PC-9 (cell line): ENCODE measurements at regions not wholly inside any gene's neighbourhood (a gene's known extent, or its start where the extent isn't known, plus 50 kb on each side); places are given as distances from the start of the nearest gene placed in this dataset.

ENCODE experiments used
- BruUV-seq: library from RNA; stranded (reverse); fragments of 400-500 nt; replicated peaks from 2 replicates; lab custom pipeline; 2021; lab: Mats Ljungman, UMichigan
- CTCF ChIA-PET: fragments of 300-600 bp; sonication (Branson Sonifier 250); formaldehyde crosslinking; loops from one replicate; lab custom pipeline; 2022; ENCODE audit warnings: antibody characterized with exemption; lab: Charles Lee
- POLR2A ChIA-PET: fragments of 300-600 bp; sonication (Branson Sonifier 250); formaldehyde crosslinking; loops from one replicate; lab custom pipeline; 2022; ENCODE audit warnings: antibody characterized with exemption; ENCODE audit not compliant: unreplicated experiment; lab: Charles Lee
- DNase-seq, 2 experiments: peaks; one replicate each; pipeline versions ENCODE4 v3.0.0 to v3.0.0-alpha.2; 2015 to 2022; ENCODE audit warnings: mixed read lengths in 1 of 2
- H2AFZ ChIP-seq: fragments of 200-600 bp; sonication (generic); 2 replicates; pipeline ENCODE4 v1.8.1; 2017; ENCODE audit warnings: antibody characterized with exemption
- H3F3A ChIP-seq: fragments of 200-600 bp; sonication (generic); 2 replicates; pipeline ENCODE4 v1.8.1; 2017; ENCODE audit warnings: antibody characterized with exemption, mild to moderate bottlenecking, low read depth; ENCODE audit not compliant: insufficient read depth
- H3K27ac ChIP-seq: fragments of 200-600 bp; sonication (generic); 2 replicates; pipeline ENCODE4 v1.6.1; 2016; ENCODE audit warnings: mixed run types
- H3K27me3 ChIP-seq: fragments of 200-600 bp; sonication (generic); 2 replicates; pipeline ENCODE4 v1.6.1; 2016; ENCODE audit warnings: low read depth, mixed run types; ENCODE audit not compliant: insufficient read depth
- H3K36me3 ChIP-seq: fragments of 200-600 bp; sonication (generic); 2 replicates; pipeline ENCODE4 v1.6.1; 2016; ENCODE audit warnings: low read depth, mixed run types
- H3K4me1 ChIP-seq: fragments of 200-600 bp; sonication (generic); replicated peaks from 2 replicates; pipeline ENCODE4 v1.6.1; 2016; ENCODE audit warnings: mixed run types; ENCODE audit not compliant: insufficient read depth
- H3K4me2 ChIP-seq: fragments of 200-600 bp; sonication (generic); 2 replicates; pipeline ENCODE4 v1.6.1; 2017; ENCODE audit warnings: mixed run types
- H3K4me3 ChIP-seq: fragments of 200-600 bp; sonication (generic); 2 replicates; pipeline ENCODE4 v1.6.1; 2016; ENCODE audit warnings: mixed run types
- H3K79me2 ChIP-seq: fragments of 200-600 bp; sonication (generic); 2 replicates; pipeline ENCODE4 v1.6.1; 2017; ENCODE audit warnings: low read depth, mixed run types
- H3K9me2 ChIP-seq: fragments of 200-600 bp; sonication (generic); 2 replicates; pipeline ENCODE4 v1.8.1; 2017; ENCODE audit warnings: mild to moderate bottlenecking; ENCODE audit not compliant: insufficient read depth
- H3K9me3 ChIP-seq: fragments of 200-600 bp; sonication (generic); 2 replicates; pipeline ENCODE4 v1.8.1; 2016; ENCODE audit warnings: low read depth; ENCODE audit not compliant: insufficient read depth
- H4K20me1 ChIP-seq: fragments of 200-600 bp; sonication (generic); 2 replicates; pipeline ENCODE4 v1.8.1; 2017; ENCODE audit not compliant: insufficient read depth
- EZH2 ChIP-seq: fragments of 200-600 bp; sonication (generic); IDR thresholded peaks from 2 replicates; pipeline ENCODE4 v1.8.0; 2017; ENCODE audit warnings: antibody characterized with exemption, low read depth
- intact Hi-C: fragments of 100-400 bp; cut with micrococcal nuclease; formaldehyde crosslinking; loops from one replicate; pipeline ENCODE4 v1.10.0; 2022; ENCODE audit not compliant: unreplicated experiment
- TF ChIP-seq, protein P1 (sequence below): fragments of 200-600 bp; sonication (generic); conservative IDR thresholded peaks from 2 replicates; pipeline ENCODE4 v1.6.1; 2017; ENCODE audit warnings: mixed run types, antibody characterized with exemption, mild to moderate bottlenecking, moderate library complexity

DNA sequence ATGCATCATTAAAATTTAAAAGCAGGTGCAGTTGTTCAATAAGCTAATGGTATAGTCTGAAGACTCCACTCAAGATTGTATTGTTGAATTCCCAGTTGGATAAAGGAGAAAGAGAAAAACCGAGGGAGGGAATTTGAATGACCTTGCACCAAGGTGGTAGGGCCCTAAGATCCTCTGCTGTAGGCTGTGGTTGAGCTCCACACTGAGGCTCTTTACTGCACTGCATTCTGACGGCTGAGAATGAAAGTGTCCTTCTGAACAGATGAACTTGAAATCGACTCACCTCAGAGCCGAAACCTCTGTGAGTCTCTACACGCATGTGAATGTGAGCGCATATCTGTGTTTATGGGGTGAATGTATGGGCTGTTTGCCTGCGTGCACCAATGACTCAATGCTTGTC lies 388.9 kb upstream of the DACH1 start:
- intact Hi-C loops = loop anchor here (10.0 kb wide), 1 partner anchor 931 kb away; no protein-coding TSS in a partner anchor
- no TSS peak for BruUV-seq
- Histone ChIP-seq H3K4me2 (no peak overlapping the region), H3K27me3 (no peaks in the 10 kb centered on the region), H3K4me3 (no peak overlapping the region), H3K9me2 (no peaks in the 10 kb centered on the region), H3F3A (no peaks in the 10 kb centered on the region), H3K4me1 (no peaks in the 10 kb centered on the region), H3K9me3 (no peaks in the 10 kb centered on the region), H2AFZ (no peak overlapping the region), H3K27ac (no peak overlapping the region), H3K79me2 (no peaks in the 10 kb centered on the region), H3K36me3 (no peaks in the 10 kb centered on the region), H4K20me1 (no peaks in the 10 kb centered on the region)
- ChIA-PET POLR2A (no interaction called here), CTCF (interaction anchor here (0.7 kb wide), 1 partner anchor 1681 kb away, joined by 5 read pairs; no protein-coding TSS in a partner anchor)
- peak in 1 of 2 experiments; percentile 3 for DNase-seq
- TF ChIP-seq EZH2 = no peak
- TF ChIP-seq, protein P1, sequence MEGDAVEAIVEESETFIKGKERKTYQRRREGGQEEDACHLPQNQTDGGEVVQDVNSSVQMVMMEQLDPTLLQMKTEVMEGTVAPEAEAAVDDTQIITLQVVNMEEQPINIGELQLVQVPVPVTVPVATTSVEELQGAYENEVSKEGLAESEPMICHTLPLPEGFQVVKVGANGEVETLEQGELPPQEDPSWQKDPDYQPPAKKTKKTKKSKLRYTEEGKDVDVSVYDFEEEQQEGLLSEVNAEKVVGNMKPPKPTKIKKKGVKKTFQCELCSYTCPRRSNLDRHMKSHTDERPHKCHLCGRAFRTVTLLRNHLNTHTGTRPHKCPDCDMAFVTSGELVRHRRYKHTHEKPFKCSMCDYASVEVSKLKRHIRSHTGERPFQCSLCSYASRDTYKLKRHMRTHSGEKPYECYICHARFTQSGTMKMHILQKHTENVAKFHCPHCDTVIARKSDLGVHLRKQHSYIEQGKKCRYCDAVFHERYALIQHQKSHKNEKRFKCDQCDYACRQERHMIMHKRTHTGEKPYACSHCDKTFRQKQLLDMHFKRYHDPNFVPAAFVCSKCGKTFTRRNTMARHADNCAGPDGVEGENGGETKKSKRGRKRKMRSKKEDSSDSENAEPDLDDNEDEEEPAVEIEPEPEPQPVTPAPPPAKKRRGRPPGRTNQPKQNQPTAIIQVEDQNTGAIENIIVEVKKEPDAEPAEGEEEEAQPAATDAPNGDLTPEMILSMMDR = peak; percentile 52

DNA sequence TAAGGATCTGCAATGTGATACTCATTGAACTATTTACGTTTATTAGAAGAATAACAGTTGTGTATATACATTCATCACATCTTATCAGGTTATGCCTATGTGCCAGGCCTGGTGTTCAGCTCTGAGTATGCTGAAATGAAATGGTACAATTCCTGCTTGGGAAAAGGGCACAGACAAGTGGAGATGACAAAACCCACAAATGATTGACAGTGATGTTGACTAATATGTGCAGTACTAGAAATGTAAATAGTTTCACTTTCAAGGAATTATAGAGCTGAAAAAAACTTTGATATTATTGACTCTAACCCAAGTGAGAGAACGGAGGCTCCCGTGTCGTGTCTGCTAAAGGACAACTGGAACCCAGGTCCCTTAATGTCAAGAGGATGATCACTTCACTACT lies 386.8 kb upstream of the DACH1 start:
- Histone ChIP-seq H3K9me3 (no peaks in the 10 kb centered on the region), H3K27me3 (no peaks in the 10 kb centered on the region), H3K4me2 (no peak overlapping the region), H3K4me3 (no peak overlapping the region), H3K4me1 (no peaks in the 10 kb centered on the region), H3K36me3 (no peaks in the 10 kb centered on the region), H4K20me1 (no peaks in the 10 kb centered on the region), H2AFZ (no peak overlapping the region), H3K79me2 (no peaks in the 10 kb centered on the region), H3K9me2 (no peaks in the 10 kb centered on the region), H3K27ac (no peak overlapping the region), H3F3A (no peaks in the 10 kb centered on the region)
- no peak for DNase-seq
- POLR2A ChIA-PET = no interaction called here
- intact Hi-C loops = loop anchor here (10.0 kb wide), 1 partner anchor 929 kb away; no protein-coding TSS in a partner anchor
- TF ChIP-seq, protein P1 = no peak
- TF ChIP-seq EZH2 = no peak
- BruUV-seq = no TSS peak
- CTCF ChIA-PET = no interaction called here

DNA sequence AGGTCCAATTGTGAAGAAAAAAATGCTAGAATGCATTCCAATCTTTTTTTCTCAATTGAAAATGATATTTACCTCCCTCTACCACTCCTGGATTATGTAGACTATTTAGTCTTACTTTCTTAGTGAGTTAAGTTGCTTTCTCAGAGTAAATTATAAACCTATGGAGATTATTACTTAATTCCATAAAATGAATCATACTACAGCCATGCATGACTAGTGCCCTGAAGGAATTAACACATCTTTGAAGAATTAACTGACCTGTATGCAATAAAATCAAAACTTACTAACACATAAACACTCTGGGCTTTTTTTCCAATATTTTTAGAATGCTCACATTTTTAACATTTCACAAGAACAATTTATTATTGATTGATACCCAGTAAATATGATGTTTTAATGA lies 379.4 kb upstream of the DACH1 start:
- H3K79me2 ChIP-seq = no peaks in the 10 kb centered on the region
- no peak for TF ChIP-seq EZH2
- TF ChIP-seq, protein P1 = no peak
- H3K4me1 ChIP-seq = no peaks in the 10 kb centered on the region
- POLR2A ChIA-PET = no interaction called here
- H3F3A ChIP-seq = no peaks in the 10 kb centered on the region
- no peaks in the 10 kb centered on the region for H3K9me3 ChIP-seq
- H3K27me3 ChIP-seq = no peaks in the 10 kb centered on the region
- intact Hi-C loops = no loop called here
- H3K4me3 ChIP-seq = no peak overlapping the region
- no peaks in the 10 kb centered on the region for H3K36me3 ChIP-seq
- no peak overlapping the region for H2AFZ ChIP-seq
- no peak overlapping the region for H3K4me2 ChIP-seq
- H3K9me2 ChIP-seq = no peaks in the 10 kb centered on the region
- CTCF ChIA-PET = no interaction called here
- no peaks in the 10 kb centered on the region for H4K20me1 ChIP-seq
- DNase-seq = no peak
- no TSS peak for BruUV-seq
- no peak overlapping the region for H3K27ac ChIP-seq
